ENCODE measurements at regions not wholly inside any gene's neighbourhood (a gene's known extent, or its start where the extent isn't known, plus 50 kb on each side); places are given as distances from the start of the nearest gene placed in this dataset.

GRCh38 chr1:4599951-4600481, 54.4 kb upstream of the AJAP1 start:
- Histone ChIP-seq H3K27me3 (ENCODE audit: insufficient read depth, low read length, poor library complexity, severe bottlenecking) (no peaks in the 10 kb centered on the region), H3K4me1 (ENCODE audit: insufficient read depth, low read length) (no peaks in the 10 kb centered on the region), H3K27ac (ENCODE audit: low read depth, low read length) (no peak overlapping the region), H3K36me3 (ENCODE audit: insufficient read depth, low read length) (no peaks in the 10 kb centered on the region), H3K4me3 (ENCODE audit: low read length) (no peak overlapping the region), H3K9me3 (ENCODE audit: low read length) (no peaks in the 10 kb centered on the region)
- CTCF ChIA-PET, result no interaction called here
- no peak overlapping the region for H3K4me3 Mint-ChIP-seq
- H3K9me3 Mint-ChIP-seq, result no peaks in the 10 kb centered on the region
- H3K27me3 Mint-ChIP-seq, result peaks cover 5 to 22% of the 10 kb centered on the region in 2 donors
- H3K4me1 Mint-ChIP-seq, result no peaks in the 10 kb centered on the region
- no peaks in the 10 kb centered on the region for H3K36me3 Mint-ChIP-seq
- H3K27ac Mint-ChIP-seq, result no peak overlapping the region
- DNase-seq, result no peak
- POLR2A ChIA-PET, result no interaction called here

- H3K27ac ChIP-seq (ENCODE audit: low read depth, low read length), result no peak overlapping the region
- no peaks in the 10 kb centered on the region for H3K36me3 Mint-ChIP-seq
- H3K4me3 Mint-ChIP-seq, result no peak overlapping the region
- no peak for DNase-seq
- H3K27ac Mint-ChIP-seq, result peak overlapping the region in 1 of 8 donors; percentile 64
- H3K27me3 ChIP-seq (ENCODE audit: insufficient read depth, low read length, poor library complexity, severe bottlenecking), result no peaks in the 10 kb centered on the region
- ChIA-PET CTCF (no interaction called here), POLR2A (no interaction called here)
- H3K9me3 Mint-ChIP-seq, result no peaks in the 10 kb centered on the region
- no peaks in the 10 kb centered on the region for H3K4me1 Mint-ChIP-seq
- H3K27me3 Mint-ChIP-seq, result peaks cover 10 to 27% of the 10 kb centered on the region in 2 donors
- no peaks in the 10 kb centered on the region for H3K36me3 ChIP-seq (ENCODE audit: insufficient read depth, low read length)
- no peaks in the 10 kb centered on the region for H3K4me1 ChIP-seq (ENCODE audit: insufficient read depth, low read length)
- no peaks in the 10 kb centered on the region for H3K9me3 ChIP-seq (ENCODE audit: low read length)
- no peak overlapping the region for H3K4me3 ChIP-seq (ENCODE audit: low read length)
Observed at GRCh38 chr1:4600615-4601460, 53.6 kb upstream of the AJAP1 start.

GRCh38 chr1:4601941-4602340, 52.5 kb upstream of the AJAP1 start:
- Mint-ChIP-seq H3K4me3 (no peak overlapping the region), H3K9me3 (peaks cover 0 to 4% (median 0%) of the 10 kb centered on the region in 5 donors)

GRCh38 chr1:4602462-4603294, 51.7 kb upstream of the AJAP1 start:
- Histone ChIP-seq H3K9me3 (ENCODE audit: low read length) (no peaks in the 10 kb centered on the region), H3K4me1 (ENCODE audit: insufficient read depth, low read length) (no peaks in the 10 kb centered on the region), H3K4me3 (ENCODE audit: low read length) (no peak overlapping the region), H3K27ac (ENCODE audit: low read depth, low read length) (no peak overlapping the region), H3K36me3 (ENCODE audit: insufficient read depth, low read length) (no peaks in the 10 kb centered on the region), H3K27me3 (ENCODE audit: insufficient read depth, low read length, poor library complexity, severe bottlenecking) (no peaks in the 10 kb centered on the region)
- Mint-ChIP-seq H3K4me1 (no peaks in the 10 kb centered on the region), H3K36me3 (no peaks in the 10 kb centered on the region), H3K27ac (no peak overlapping the region), H3K27me3 (peaks cover 11 to 36% of the 10 kb centered on the region in 2 donors), H3K9me3 (peaks cover 0 to 4% (median 0%) of the 10 kb centered on the region in 5 donors), H3K4me3 (no peak overlapping the region)
- ChIA-PET POLR2A (no interaction called here), CTCF (no interaction called here)
- no peak for DNase-seq

More at GRCh38 chr1:4601941-4602340, 52.5 kb upstream of the AJAP1 start:
- Mint-ChIP-seq H3K36me3 (no peaks in the 10 kb centered on the region), H3K27me3 (peaks cover 10 to 34% of the 10 kb centered on the region in 2 donors), H3K4me1 (no peaks in the 10 kb centered on the region), H3K27ac (no peak overlapping the region)
- H3K36me3 ChIP-seq (ENCODE audit: insufficient read depth, low read length), result no peaks in the 10 kb centered on the region
- POLR2A ChIA-PET, result no interaction called here
- no peak overlapping the region for H3K4me3 ChIP-seq (ENCODE audit: low read length)
- H3K9me3 ChIP-seq (ENCODE audit: low read length), result no peaks in the 10 kb centered on the region
- no peaks in the 10 kb centered on the region for H3K27me3 ChIP-seq (ENCODE audit: insufficient read depth, low read length, poor library complexity, severe bottlenecking)
- no peaks in the 10 kb centered on the region for H3K4me1 ChIP-seq (ENCODE audit: insufficient read depth, low read length)
- CTCF ChIA-PET, result no interaction called here
- no peak for DNase-seq
- H3K27ac ChIP-seq (ENCODE audit: low read depth, low read length), result no peak overlapping the region

GRCh38 chr1:4603295-4604110, 50.9 kb upstream of the AJAP1 start:
- Histone ChIP-seq H3K4me3 (ENCODE audit: low read length) (no peak overlapping the region), H3K27ac (ENCODE audit: low read depth, low read length) (no peak overlapping the region), H3K4me1 (ENCODE audit: insufficient read depth, low read length) (no peaks in the 10 kb centered on the region), H3K36me3 (ENCODE audit: insufficient read depth, low read length) (no peaks in the 10 kb centered on the region), H3K27me3 (ENCODE audit: insufficient read depth, low read length, poor library complexity, severe bottlenecking) (no peaks in the 10 kb centered on the region), H3K9me3 (ENCODE audit: low read length) (no peaks in the 10 kb centered on the region)
- Mint-ChIP-seq H3K4me3 (no peak overlapping the region), H3K27ac (no peak overlapping the region), H3K4me1 (no peaks in the 10 kb centered on the region), H3K36me3 (no peaks in the 10 kb centered on the region), H3K27me3 (peaks cover 11 to 43% of the 10 kb centered on the region in 2 donors), H3K9me3 (peaks cover 0 to 6% (median 0%) of the 10 kb centered on the region in 5 donors)
- no peak for DNase-seq
- CTCF ChIA-PET, result no interaction called here
- POLR2A ChIA-PET, result no interaction called here

All from CD8-positive, alpha-beta memory T cell (primary cell).